Activated CD8-positive, alpha-beta T cell treated with anti-CD3 and anti-CD28 coated beads for 36 hours (primary cell): ENCODE measurements at regions not wholly inside any gene's neighbourhood (a gene's known extent, or its start where the extent isn't known, plus 50 kb on each side); places are given as distances from the start of the nearest gene placed in this dataset.

Source experiments
- ATAC-seq: fragments of 200-7000 bp; cut with Tn5 transposase; one replicate; pipeline ENCODE4 v1.10.0; 2021; ENCODE audit warnings: mild to moderate bottlenecking, moderate library complexity
- CTCF ChIA-PET: fragments of 350-600 bp; sonication (Branson Sonifier 250); formaldehyde crosslinking; loops from one replicate; lab custom pipeline; 2021; ENCODE audit warnings: antibody characterized with exemption; lab: Charles Lee
- POLR2A ChIA-PET: fragments of 350-600 bp; sonication (Branson Sonifier 250); formaldehyde crosslinking; loops from one replicate; lab custom pipeline; 2021; ENCODE audit warnings: antibody characterized with exemption; lab: Charles Lee
- DNase-seq: peaks from one replicate; pipeline ENCODE4 v3.0.0-alpha.2; 2020
- H3K27ac Mint-ChIP-seq: one replicate; pipeline ENCODE4 v1.8.0; 2021; ENCODE audit warnings: mild to moderate bottlenecking, mixed read lengths
- H3K27me3 Mint-ChIP-seq: one replicate; pipeline ENCODE4 v1.8.0; 2021; ENCODE audit warnings: mixed read lengths
- H3K36me3 Mint-ChIP-seq: one replicate; pipeline ENCODE4 v1.8.0; 2021; ENCODE audit warnings: low read depth, mixed read lengths
- H3K4me1 Mint-ChIP-seq: one replicate; pipeline ENCODE4 v1.8.0; 2021; ENCODE audit warnings: low read depth, mixed read lengths
- H3K4me3 Mint-ChIP-seq: one replicate; pipeline ENCODE4 v1.8.0; 2021; ENCODE audit warnings: mild to moderate bottlenecking, moderate library complexity, mixed read lengths
- H3K9me3 Mint-ChIP-seq: one replicate; pipeline ENCODE4 v1.8.0; 2021; ENCODE audit warnings: mixed read lengths
- CTCF ChIP-seq: fragments of 200-600 bp; IDR thresholded peaks from one replicate; pipeline ENCODE4 v1.8.0; 2022; ENCODE audit warnings: antibody characterized with exemption, mild to moderate bottlenecking
- intact Hi-C: fragments of 100-400 bp; cut with micrococcal nuclease; formaldehyde crosslinking; loops from one replicate; pipeline ENCODE4 v1.10.0; 2022

- ATAC-seq (no peak), DNase-seq (no peak)
- Mint-ChIP-seq H3K27me3 (no peaks in the 10 kb centered on the region), H3K4me1 (no peaks in the 10 kb centered on the region), H3K27ac (no peak overlapping the region), H3K9me3 (peaks cover 11% of the 10 kb centered on the region), H3K4me3 (no peak overlapping the region), H3K36me3 (no peaks in the 10 kb centered on the region)
- intact Hi-C loops: no loop called here
- CTCF ChIA-PET: no interaction called here
- TF ChIP-seq CTCF: no peak
- POLR2A ChIA-PET: no interaction called here
Observed at GRCh38 chr16:64486561-64486960, 635.3 kb downstream of the CDH11 start.

GRCh38 chr16:64481497-64481896, 640.4 kb downstream of the CDH11 start:
- DNase-seq (no peak), ATAC-seq (no peak)
- H3K36me3 Mint-ChIP-seq: no peaks in the 10 kb centered on the region
- ChIA-PET CTCF (no interaction called here), POLR2A (no interaction called here)
- H3K27me3 Mint-ChIP-seq: no peaks in the 10 kb centered on the region
- no peak overlapping the region for H3K27ac Mint-ChIP-seq
- intact Hi-C loops: no loop called here
- H3K9me3 Mint-ChIP-seq: peaks cover 11% of the 10 kb centered on the region
- no peak overlapping the region for H3K4me3 Mint-ChIP-seq
- no peaks in the 10 kb centered on the region for H3K4me1 Mint-ChIP-seq
- TF ChIP-seq CTCF: no peak

- CTCF ChIA-PET: no interaction called here
- no peak overlapping the region for H3K27ac Mint-ChIP-seq
- peaks cover 9% of the 10 kb centered on the region for H3K9me3 Mint-ChIP-seq
- ATAC-seq (no peak), DNase-seq (no peak)
- no peaks in the 10 kb centered on the region for H3K4me1 Mint-ChIP-seq
- intact Hi-C loops: no loop called here
- TF ChIP-seq CTCF: no peak
- no peaks in the 10 kb centered on the region for H3K36me3 Mint-ChIP-seq
- no peak overlapping the region for H3K4me3 Mint-ChIP-seq
- POLR2A ChIA-PET: no interaction called here
- H3K27me3 Mint-ChIP-seq: no peaks in the 10 kb centered on the region
Observed at GRCh38 chr16:64478252-64478906, 643.5 kb downstream of the CDH11 start.

DNA sequence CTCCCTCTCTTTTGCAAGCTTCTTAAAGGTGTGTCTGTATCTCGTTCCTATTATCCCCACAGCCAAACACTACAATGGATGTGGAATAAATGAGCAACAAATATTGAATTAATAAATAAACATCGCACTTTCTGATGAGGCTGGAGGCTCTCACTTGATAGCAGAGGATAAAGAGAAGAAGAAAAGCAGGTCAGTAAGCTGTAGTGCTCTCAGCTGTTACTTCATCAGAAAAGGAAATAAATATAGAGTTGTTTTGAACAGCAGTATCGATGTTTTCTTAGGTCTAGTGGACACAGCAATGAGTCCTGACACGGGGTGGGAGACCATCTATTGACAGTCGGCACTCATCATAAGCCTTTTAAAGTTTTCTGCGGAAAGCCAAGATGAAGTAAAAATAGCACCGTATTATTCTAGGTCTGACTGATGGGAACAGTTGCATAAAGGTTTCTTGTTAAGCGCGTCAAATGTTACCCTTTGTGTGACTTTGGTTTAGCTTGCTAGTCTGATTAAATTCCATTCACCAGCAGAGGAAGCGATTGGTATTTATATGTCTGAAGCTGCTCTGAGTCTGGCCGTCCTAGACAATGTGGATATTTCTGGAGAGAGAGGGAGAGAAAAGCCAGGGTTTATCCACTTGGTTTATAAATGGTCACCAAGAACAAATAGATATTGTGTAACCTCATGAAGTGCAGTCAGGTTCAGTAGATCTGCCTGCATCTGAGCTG, 646.1 kb downstream of the CDH11 start:
- ChIA-PET CTCF (no interaction called here), POLR2A (no interaction called here)
- intact Hi-C loops: no loop called here

More for the DNA sequence above, 646.1 kb downstream of the CDH11 start:
- Mint-ChIP-seq H3K27ac (no peak overlapping the region), H3K27me3 (no peaks in the 10 kb centered on the region), H3K4me3 (no peak overlapping the region), H3K36me3 (no peaks in the 10 kb centered on the region), H3K4me1 (no peaks in the 10 kb centered on the region), H3K9me3 (peaks cover 11% of the 10 kb centered on the region)
- ATAC-seq (no peak), DNase-seq (no peak)
- no peak for TF ChIP-seq CTCF
